ENCODE measurements at regions not wholly inside any gene's neighbourhood (a gene's known extent, or its start where the extent isn't known, plus 50 kb on each side); places are given as distances from the start of the nearest gene placed in this dataset.
"Not testable (repeated sequence)": the region's sequence is repeated elsewhere in the genome, so short reads cannot be mapped to it uniquely, and the experiment has no call there.

DNA sequence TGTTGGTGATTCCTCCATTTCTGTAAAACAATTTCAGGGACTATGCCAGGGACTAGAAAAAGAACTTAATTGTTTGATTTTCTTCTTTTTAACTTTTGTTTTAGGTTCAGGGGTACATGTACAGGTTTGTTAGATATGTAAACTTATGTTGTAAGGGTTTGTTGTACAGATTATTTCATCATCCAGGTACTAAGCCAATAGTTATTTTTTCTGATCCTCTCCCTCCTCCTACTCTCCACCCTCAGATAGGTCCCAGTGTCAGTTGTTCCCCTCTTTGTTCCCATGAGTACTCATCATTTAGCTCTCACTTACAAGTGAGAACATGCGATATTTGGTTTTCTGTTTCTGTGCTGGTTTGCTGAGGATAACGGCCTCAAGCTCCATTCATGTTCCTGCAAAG is 70.8 kb upstream of the BOD1L1 start:
- no peaks in the 10 kb centered on the region for H3F3A ChIP-seq (ENCODE audit: low read depth)
- no peaks in the 10 kb centered on the region for H3K36me3 ChIP-seq
- no peak overlapping the region for H3K4me2 ChIP-seq
- H3K27me3 Mint-ChIP-seq (ENCODE audit: insufficient read depth, low read depth) = no peaks in the 10 kb centered on the region
- H3K9ac ChIP-seq = no peak overlapping the region
- H3K27ac ChIP-seq = no peak overlapping the region
- H3K9me3 Mint-ChIP-seq = no peaks in the 10 kb centered on the region
- no peaks in the 10 kb centered on the region for H3K4me1 Mint-ChIP-seq
- H3K27ac Mint-ChIP-seq = no peak overlapping the region
- H3K27me3 ChIP-seq = no peaks in the 10 kb centered on the region
- DNase-seq (ENCODE audit: low spot score) = no peak
- H3K79me2 ChIP-seq (ENCODE audit: low read depth) = no peaks in the 10 kb centered on the region
- no peaks in the 10 kb centered on the region for H3K36me3 Mint-ChIP-seq
- no peaks in the 10 kb centered on the region for H3K4me1 ChIP-seq
- no peaks in the 10 kb centered on the region for H3K9me3 ChIP-seq (ENCODE audit: low read depth)
- TF ChIP-seq EZH2 (IDR thresholded peaks at IDR 0.05) = no peak
- TF ChIP-seq, protein P1, sequence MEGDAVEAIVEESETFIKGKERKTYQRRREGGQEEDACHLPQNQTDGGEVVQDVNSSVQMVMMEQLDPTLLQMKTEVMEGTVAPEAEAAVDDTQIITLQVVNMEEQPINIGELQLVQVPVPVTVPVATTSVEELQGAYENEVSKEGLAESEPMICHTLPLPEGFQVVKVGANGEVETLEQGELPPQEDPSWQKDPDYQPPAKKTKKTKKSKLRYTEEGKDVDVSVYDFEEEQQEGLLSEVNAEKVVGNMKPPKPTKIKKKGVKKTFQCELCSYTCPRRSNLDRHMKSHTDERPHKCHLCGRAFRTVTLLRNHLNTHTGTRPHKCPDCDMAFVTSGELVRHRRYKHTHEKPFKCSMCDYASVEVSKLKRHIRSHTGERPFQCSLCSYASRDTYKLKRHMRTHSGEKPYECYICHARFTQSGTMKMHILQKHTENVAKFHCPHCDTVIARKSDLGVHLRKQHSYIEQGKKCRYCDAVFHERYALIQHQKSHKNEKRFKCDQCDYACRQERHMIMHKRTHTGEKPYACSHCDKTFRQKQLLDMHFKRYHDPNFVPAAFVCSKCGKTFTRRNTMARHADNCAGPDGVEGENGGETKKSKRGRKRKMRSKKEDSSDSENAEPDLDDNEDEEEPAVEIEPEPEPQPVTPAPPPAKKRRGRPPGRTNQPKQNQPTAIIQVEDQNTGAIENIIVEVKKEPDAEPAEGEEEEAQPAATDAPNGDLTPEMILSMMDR (IDR thresholded peaks at IDR 0.05) = no peak
- no peak overlapping the region for H3K4me3 ChIP-seq
- H2AFZ ChIP-seq (replicated peaks) = no peak overlapping the region
- H3K4me3 Mint-ChIP-seq = no peak overlapping the region
- no peaks in the 10 kb centered on the region for H4K20me1 ChIP-seq (ENCODE audit: low read depth)

DNA sequence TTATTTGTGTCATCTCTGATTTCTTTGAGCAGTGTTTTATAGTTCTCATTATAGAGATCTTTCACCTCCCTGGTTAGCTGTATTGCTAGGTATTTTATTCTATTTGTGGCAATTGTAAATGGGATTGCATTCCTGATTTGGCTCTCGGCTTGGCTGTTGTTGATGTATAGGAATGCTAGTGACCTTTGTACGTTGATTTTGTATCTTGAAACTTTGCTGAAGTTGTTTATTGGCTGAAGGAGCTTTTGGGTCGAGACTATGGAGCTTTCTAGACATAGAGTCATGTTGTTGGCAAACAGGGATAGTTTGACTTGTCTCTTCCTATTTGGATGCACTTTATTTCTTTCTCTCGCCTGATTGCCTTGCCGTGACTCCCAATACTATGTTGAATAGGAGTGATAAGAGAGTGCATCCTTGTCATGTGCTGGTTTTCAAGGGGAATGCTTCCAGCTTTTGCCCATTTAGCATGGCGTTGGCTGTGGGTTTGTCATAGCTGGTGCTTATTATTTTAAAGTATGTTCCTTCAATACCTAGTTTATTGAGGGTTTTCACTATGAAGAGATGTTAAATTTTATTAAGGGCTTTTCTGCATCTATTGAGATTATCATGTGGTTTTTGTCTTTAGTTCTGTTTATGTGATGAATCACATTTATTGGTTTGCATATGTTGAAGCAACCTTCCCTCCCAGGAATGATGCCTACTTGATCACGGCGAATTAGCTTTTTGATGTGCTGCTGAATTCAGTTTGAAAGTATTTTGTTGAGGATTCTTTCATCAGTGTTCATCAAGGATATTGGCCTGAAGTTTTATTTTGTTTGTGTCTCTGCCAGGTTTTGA is 72.7 kb upstream of the BOD1L1 start:
- H3K27me3 Mint-ChIP-seq (ENCODE audit: insufficient read depth, low read depth) = no peaks in the 10 kb centered on the region
- H3K27me3 ChIP-seq = no peaks in the 10 kb centered on the region

DNA sequence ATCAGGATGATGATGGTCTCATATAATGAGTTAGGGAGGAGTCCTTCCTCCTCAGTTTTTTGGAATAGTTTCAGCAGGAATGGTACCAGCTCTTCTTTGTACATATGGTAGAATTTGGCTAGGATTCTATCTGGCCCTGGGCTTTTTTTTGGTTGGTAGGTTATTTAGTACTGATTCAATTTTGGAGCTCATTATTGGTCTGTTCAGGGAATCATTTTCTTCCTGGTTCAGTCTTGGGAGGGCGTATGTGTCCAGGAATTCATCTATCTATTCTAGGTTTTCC is 73.3 kb upstream of the BOD1L1 start:
- H3K9me3 Mint-ChIP-seq; H3K9me3 ChIP-seq (ENCODE audit: low read depth); H3F3A ChIP-seq (ENCODE audit: low read depth); H3K27me3 Mint-ChIP-seq (ENCODE audit: insufficient read depth, low read depth); H3K27ac Mint-ChIP-seq; H3K9ac ChIP-seq; H3K36me3 Mint-ChIP-seq; H3K4me3 Mint-ChIP-seq; H2AFZ ChIP-seq (replicated peaks); H3K36me3 ChIP-seq; H4K20me1 ChIP-seq (ENCODE audit: low read depth); H3K79me2 ChIP-seq (ENCODE audit: low read depth); H3K4me1 ChIP-seq; H3K27ac ChIP-seq; H3K4me3 ChIP-seq; H3K27me3 ChIP-seq; H3K4me2 ChIP-seq; DNase-seq (ENCODE audit: low spot score); H3K4me1 Mint-ChIP-seq: not testable (repeated sequence)

More for the DNA sequence above, 72.7 kb upstream of the BOD1L1 start:
- H3K9ac ChIP-seq = no peak overlapping the region
- Mint-ChIP-seq H3K27ac (no peak overlapping the region), H3K9me3 (no peaks in the 10 kb centered on the region), H3K4me3 (no peak overlapping the region), H3K4me1 (no peaks in the 10 kb centered on the region), H3K36me3 (no peaks in the 10 kb centered on the region)
- H3K36me3 ChIP-seq = no peaks in the 10 kb centered on the region
- H4K20me1 ChIP-seq (ENCODE audit: low read depth) = no peaks in the 10 kb centered on the region
- DNase-seq (ENCODE audit: low spot score) = no peak
- H3K4me1 ChIP-seq = no peaks in the 10 kb centered on the region
- TF ChIP-seq EZH2phosphoT487 (IDR thresholded peaks at IDR 0.05) (no peak), EZH2 (IDR thresholded peaks at IDR 0.05) (no peak)
- TF ChIP-seq, protein P1 (IDR thresholded peaks at IDR 0.05) = no peak
- no peak overlapping the region for H3K27ac ChIP-seq
- no peaks in the 10 kb centered on the region for H3K79me2 ChIP-seq (ENCODE audit: low read depth)
- H3K4me2 ChIP-seq = no peak overlapping the region
- H3K9me3 ChIP-seq (ENCODE audit: low read depth) = no peaks in the 10 kb centered on the region
- H3K4me3 ChIP-seq = no peak overlapping the region
- no peaks in the 10 kb centered on the region for H3F3A ChIP-seq (ENCODE audit: low read depth)
- no peak overlapping the region for H2AFZ ChIP-seq (replicated peaks)

DNA sequence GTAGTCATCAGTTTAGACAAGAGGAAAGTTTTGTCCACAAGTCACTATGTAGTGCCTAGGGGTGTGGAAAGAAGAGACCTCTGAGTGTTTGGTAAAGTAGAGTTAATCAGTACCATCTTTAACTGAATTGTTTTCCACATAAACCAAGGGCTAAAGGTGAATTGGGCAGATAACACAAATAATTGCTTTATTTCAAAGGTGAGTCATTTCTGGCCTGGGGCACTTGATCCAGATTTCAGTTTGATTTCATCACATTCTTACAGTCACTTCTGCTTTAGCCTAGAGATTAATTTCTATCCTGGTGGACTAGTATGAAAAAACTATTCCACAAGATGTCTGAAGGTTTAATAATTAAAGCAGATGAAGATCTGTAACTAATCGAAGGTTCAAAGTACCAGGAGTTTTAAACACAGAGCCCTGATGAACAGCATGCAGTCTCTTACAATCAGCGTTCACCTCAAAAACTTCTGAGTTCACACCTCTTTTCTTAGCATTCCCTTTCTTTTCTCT is 74.5 kb upstream of the BOD1L1 start:
- peaks cover 10% of the 10 kb centered on the region for H3K4me1 Mint-ChIP-seq

More for the DNA sequence above, 74.5 kb upstream of the BOD1L1 start:
- Histone ChIP-seq H3F3A (ENCODE audit: low read depth) (no peaks in the 10 kb centered on the region), H3K27me3 (no peaks in the 10 kb centered on the region), H4K20me1 (ENCODE audit: low read depth) (no peaks in the 10 kb centered on the region), H3K9ac (no peak overlapping the region), H3K27ac (no peak overlapping the region), H2AFZ (replicated peaks) (no peak overlapping the region), H3K9me3 (ENCODE audit: low read depth) (no peaks in the 10 kb centered on the region), H3K4me1 (no peaks in the 10 kb centered on the region), H3K36me3 (no peaks in the 10 kb centered on the region), H3K4me2 (no peak overlapping the region), H3K79me2 (ENCODE audit: low read depth) (no peaks in the 10 kb centered on the region), H3K4me3 (no peak overlapping the region)
- TF ChIP-seq EZH2 (IDR thresholded peaks at IDR 0.05) = no peak
- TF ChIP-seq, protein P1 (IDR thresholded peaks at IDR 0.05) = no peak
- TF ChIP-seq EZH2phosphoT487 (IDR thresholded peaks at IDR 0.05) = no peak
- H3K4me3 Mint-ChIP-seq = no peak overlapping the region
- no peak overlapping the region for H3K27ac Mint-ChIP-seq
- no peaks in the 10 kb centered on the region for H3K36me3 Mint-ChIP-seq
- H3K9me3 Mint-ChIP-seq = no peaks in the 10 kb centered on the region
- H3K27me3 Mint-ChIP-seq (ENCODE audit: insufficient read depth, low read depth) = no peaks in the 10 kb centered on the region
- DNase-seq (ENCODE audit: low spot score) = no peak
